Ascending aorta (tissue), 2 donors: ENCODE measurements at regions not wholly inside any gene's neighbourhood (a gene's known extent, or its start where the extent isn't known, plus 50 kb on each side); places are given as distances from the start of the nearest gene placed in this dataset.

Experiments used
- DNase-seq, 2 donors: peaks; one replicate each; pipeline ENCODE4 v3.0.0-alpha.2; 2019; ENCODE audit warnings: low spot score in 2 of 2
- H3K27ac ChIP-seq, 2 donors: fragments of 200-600 bp; sonication (generic); one replicate each; pipeline ENCODE4 v1.5.1; 2016 to 2017; ENCODE audit warnings: mild to moderate bottlenecking in 1 of 2
- H3K27me3 ChIP-seq: fragments of 200-600 bp; sonication (generic); one replicate; pipeline ENCODE4 v1.5.1; 2017
- H3K36me3 ChIP-seq, 2 donors: fragments of 200-600 bp; sonication (generic); one replicate each; pipeline ENCODE4 v1.5.1; 2016
- H3K4me1 ChIP-seq, 2 donors: fragments of 200-600 bp; sonication (generic); one replicate each; pipeline ENCODE4 v1.5.1; 2016 to 2017; ENCODE audit warnings: mild to moderate bottlenecking in 1 of 2
- H3K4me3 ChIP-seq, 2 donors: fragments of 200-600 bp; sonication (generic); one replicate each; pipeline ENCODE4 v1.5.1; 2016 to 2017; ENCODE audit warnings: mild to moderate bottlenecking in 1 of 2
- H3K9me3 ChIP-seq, 2 donors: fragments of 200-600 bp; sonication (generic); one replicate each; pipeline ENCODE4 v1.5.1; 2016
- intact Hi-C: fragments of 100-400 bp; cut with DNase I; formaldehyde crosslinking; loops from one replicate; pipeline ENCODE4 v1.15.1; 2023
- TF ChIP-seq, protein P1 (sequence below), 3 experiments: fragments of 200-600 bp in 2 of 3; fragments of 450-650 bp in 1 of 3; sonication (generic) in 2 of 3; IDR thresholded peaks; one replicate each; pipeline ENCODE4 v1.5.1; 2016 to 2019; ENCODE audit warnings: antibody characterized with exemption in 3 of 3, mild to moderate bottlenecking in 1 of 3, moderate library complexity in 1 of 3

GRCh38 chr10:132477398-132478340 is 59.9 kb upstream of the INPP5A start:
- Histone ChIP-seq H3K36me3 (no peaks in the 10 kb centered on the region), H3K27me3 (peaks cover 4% of the 10 kb centered on the region), H3K27ac (no peak overlapping the region), H3K9me3 (no peaks in the 10 kb centered on the region), H3K4me1 (no peaks in the 10 kb centered on the region), H3K4me3 (no peak overlapping the region)
- intact Hi-C loops = no loop called here
- TF ChIP-seq, protein P1, sequence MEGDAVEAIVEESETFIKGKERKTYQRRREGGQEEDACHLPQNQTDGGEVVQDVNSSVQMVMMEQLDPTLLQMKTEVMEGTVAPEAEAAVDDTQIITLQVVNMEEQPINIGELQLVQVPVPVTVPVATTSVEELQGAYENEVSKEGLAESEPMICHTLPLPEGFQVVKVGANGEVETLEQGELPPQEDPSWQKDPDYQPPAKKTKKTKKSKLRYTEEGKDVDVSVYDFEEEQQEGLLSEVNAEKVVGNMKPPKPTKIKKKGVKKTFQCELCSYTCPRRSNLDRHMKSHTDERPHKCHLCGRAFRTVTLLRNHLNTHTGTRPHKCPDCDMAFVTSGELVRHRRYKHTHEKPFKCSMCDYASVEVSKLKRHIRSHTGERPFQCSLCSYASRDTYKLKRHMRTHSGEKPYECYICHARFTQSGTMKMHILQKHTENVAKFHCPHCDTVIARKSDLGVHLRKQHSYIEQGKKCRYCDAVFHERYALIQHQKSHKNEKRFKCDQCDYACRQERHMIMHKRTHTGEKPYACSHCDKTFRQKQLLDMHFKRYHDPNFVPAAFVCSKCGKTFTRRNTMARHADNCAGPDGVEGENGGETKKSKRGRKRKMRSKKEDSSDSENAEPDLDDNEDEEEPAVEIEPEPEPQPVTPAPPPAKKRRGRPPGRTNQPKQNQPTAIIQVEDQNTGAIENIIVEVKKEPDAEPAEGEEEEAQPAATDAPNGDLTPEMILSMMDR (IDR thresholded peaks at IDR 0.05) = no peak
- no peak for DNase-seq

GRCh38 chr10:132478341-132479023 is 59.1 kb upstream of the INPP5A start:
- Histone ChIP-seq H3K9me3 (no peaks in the 10 kb centered on the region), H3K4me3 (no peak overlapping the region), H3K27ac (no peak overlapping the region), H3K27me3 (peaks cover 4% of the 10 kb centered on the region), H3K4me1 (no peaks in the 10 kb centered on the region), H3K36me3 (no peaks in the 10 kb centered on the region)
- intact Hi-C loops = no loop called here
- DNase-seq = no peak
- TF ChIP-seq, protein P1 (IDR thresholded peaks at IDR 0.05) = no peak

GRCh38 chr10:132479024-132479602 is 58.5 kb upstream of the INPP5A start:
- Histone ChIP-seq H3K9me3 (no peaks in the 10 kb centered on the region), H3K27me3 (peaks cover 4% of the 10 kb centered on the region), H3K36me3 (no peaks in the 10 kb centered on the region), H3K27ac (no peak overlapping the region), H3K4me1 (no peaks in the 10 kb centered on the region), H3K4me3 (no peak overlapping the region)
- TF ChIP-seq, protein P1 (IDR thresholded peaks at IDR 0.05) = no peak
- intact Hi-C loops = no loop called here
- DNase-seq = no peak

- TF ChIP-seq, protein P1 (IDR thresholded peaks at IDR 0.05) = no peak
- Histone ChIP-seq H3K27me3 (peaks cover 4% of the 10 kb centered on the region), H3K36me3 (no peaks in the 10 kb centered on the region), H3K27ac (no peak overlapping the region), H3K4me1 (no peaks in the 10 kb centered on the region), H3K4me3 (no peak overlapping the region), H3K9me3 (no peaks in the 10 kb centered on the region)
- intact Hi-C loops = no loop called here
- no peak for DNase-seq
Observed at GRCh38 chr10:132479603-132480221, 57.9 kb upstream of the INPP5A start.

- Histone ChIP-seq H3K27me3 (peaks cover 4% of the 10 kb centered on the region), H3K9me3 (no peaks in the 10 kb centered on the region), H3K27ac (no peak overlapping the region), H3K4me3 (no peak overlapping the region), H3K36me3 (no peaks in the 10 kb centered on the region), H3K4me1 (no peaks in the 10 kb centered on the region)
- TF ChIP-seq, protein P1 (IDR thresholded peaks at IDR 0.05) = no peak
- no peak for DNase-seq
- intact Hi-C loops = no loop called here
Observed at GRCh38 chr10:132480356-132480755, 57.2 kb upstream of the INPP5A start.
